Neural cell (in vitro differentiated cells): ENCODE measurements at regions not wholly inside any gene's neighbourhood (a gene's known extent, or its start where the extent isn't known, plus 50 kb on each side); places are given as distances from the start of the nearest gene placed in this dataset.

ENCODE experiments used
- H2AFZ ChIP-seq: fragments of 200-600, 300-800 bp; sonication (generic), shearing (Covaris generic); 2 replicates; pipeline ENCODE4 v1.6.0; 2014; ENCODE audit warnings: low read depth, mild to moderate bottlenecking, antibody characterized with exemption, low read length, moderate library complexity
- H3F3A ChIP-seq: fragments of 200-600 bp; shearing (Covaris generic); 2 replicates; pipeline ENCODE4 v1.6.1; 2016; ENCODE audit warnings: mild to moderate bottlenecking, moderate library complexity, mixed read lengths, antibody characterized with exemption, low read length; ENCODE audit not compliant: insufficient read depth, poor library complexity, severe bottlenecking
- H3K27ac ChIP-seq: fragments of 200-600, 300-800 bp; sonication (generic), shearing (Covaris generic); 2 replicates; pipeline ENCODE4 v1.5.1; 2014; ENCODE audit warnings: mild to moderate bottlenecking, low read length, moderate library complexity
- H3K27me3 ChIP-seq: fragments of 300-800, 200-600 bp; sonication (generic), shearing (Covaris generic); 2 replicates; pipeline ENCODE4 v1.6.0; 2014; ENCODE audit warnings: mild to moderate bottlenecking, low read depth, low read length, moderate library complexity; ENCODE audit not compliant: insufficient read depth
- H3K36me3 ChIP-seq: fragments of 300-800, 200-600 bp; sonication (generic), shearing (Covaris generic); 2 replicates; pipeline ENCODE4 v1.5.1; 2014; ENCODE audit warnings: mild to moderate bottlenecking, antibody characterized with exemption, low read length, moderate library complexity; ENCODE audit not compliant: insufficient read depth
- H3K4me2 ChIP-seq: fragments of 300-800, 200-600 bp; sonication (generic), shearing (Covaris generic); 2 replicates; pipeline ENCODE4 v1.6.0; 2014; ENCODE audit warnings: mild to moderate bottlenecking, low read length
- H3K4me3 ChIP-seq: fragments of 300-800, 200-600 bp; sonication (generic), shearing (Covaris generic); 2 replicates; pipeline ENCODE4 v1.5.1; 2014; ENCODE audit warnings: mild to moderate bottlenecking, low read length, moderate library complexity
- H3K79me2 ChIP-seq: fragments of 200-600 bp; shearing (Covaris generic); replicated peaks from 2 replicates; pipeline ENCODE4 v1.6.0; 2014; ENCODE audit warnings: mild to moderate bottlenecking, low read length, moderate library complexity; ENCODE audit not compliant: insufficient read depth
- H3K9ac ChIP-seq: fragments of 300-800, 200-600 bp; sonication (generic), shearing (Covaris generic); 2 replicates; pipeline ENCODE4 v1.6.1; 2016; ENCODE audit warnings: mild to moderate bottlenecking, low read length, mixed read lengths
- H3K9me2 ChIP-seq: fragments of 200-600 bp; shearing (Covaris generic); 2 replicates; pipeline ENCODE4 v1.6.1; 2016; ENCODE audit warnings: mild to moderate bottlenecking, low read length, mixed read lengths; ENCODE audit not compliant: insufficient read depth
- H3K9me3 ChIP-seq: fragments of 200-600, 300-800 bp; sonication (generic), shearing (Covaris generic); 2 replicates; pipeline ENCODE4 v1.6.1; 2016; ENCODE audit warnings: mild to moderate bottlenecking, mixed run types, low read length, moderate library complexity, mixed read lengths
- H4K20me1 ChIP-seq: fragments of 200-600 bp; shearing (Covaris generic); 2 replicates; pipeline ENCODE4 v1.6.1; 2016; ENCODE audit warnings: mild to moderate bottlenecking, mixed run types; ENCODE audit not compliant: insufficient read depth
- EP300 ChIP-seq: fragments of 450-650 bp; conservative IDR thresholded peaks from 2 replicates; pipeline ENCODE4 v1.6.1; 2014; ENCODE audit warnings: antibody characterized with exemption, mild to moderate bottlenecking, moderate library complexity; ENCODE audit not compliant: poor library complexity, severe bottlenecking
- EZH2 ChIP-seq: fragments of 200-600, 300-800 bp; shearing (Covaris generic), sonication (generic); IDR thresholded peaks from 2 replicates; pipeline ENCODE4 v1.6.1; 2014; ENCODE audit warnings: antibody characterized with exemption, low read length, borderline replicate concordance, mild to moderate bottlenecking; ENCODE audit not compliant: insufficient read depth, poor library complexity, severe bottlenecking
- MXI1 ChIP-seq: fragments of 450-650 bp; conservative IDR thresholded peaks from 2 replicates; pipeline ENCODE4 v1.6.1; 2014; ENCODE audit warnings: antibody characterized with exemption, mild to moderate bottlenecking; ENCODE audit not compliant: poor library complexity, severe bottlenecking
- POLR2AphosphoS5 ChIP-seq: IDR thresholded peaks from 2 replicates; pipeline ENCODE4 v1.6.1; 2012
- RAD21 ChIP-seq: fragments of 450-650 bp; conservative IDR thresholded peaks from 2 replicates; pipeline ENCODE4 v1.6.1; 2014; ENCODE audit warnings: antibody characterized with exemption, mild to moderate bottlenecking, moderate library complexity
- SMC3 ChIP-seq: fragments of 450-650 bp; conservative IDR thresholded peaks from 2 replicates; pipeline ENCODE4 v1.6.1; 2014; ENCODE audit warnings: antibody characterized with exemption, mild to moderate bottlenecking, moderate library complexity; ENCODE audit not compliant: poor library complexity
- TAF1 ChIP-seq: IDR thresholded peaks from 2 replicates; pipeline ENCODE4 v1.6.1; 2012; ENCODE audit warnings: low read depth
- TF ChIP-seq, protein P1 (sequence below): IDR thresholded peaks from 2 replicates; pipeline ENCODE4 v1.6.1; 2012; ENCODE audit warnings: borderline replicate concordance
- TF ChIP-seq, protein P2 (sequence below): fragments of 450-650 bp; IDR thresholded peaks from 2 replicates; pipeline ENCODE4 v1.5.1; 2014; ENCODE audit warnings: antibody characterized with exemption, mild to moderate bottlenecking, moderate library complexity; ENCODE audit not compliant: poor library complexity, severe bottlenecking

DNA sequence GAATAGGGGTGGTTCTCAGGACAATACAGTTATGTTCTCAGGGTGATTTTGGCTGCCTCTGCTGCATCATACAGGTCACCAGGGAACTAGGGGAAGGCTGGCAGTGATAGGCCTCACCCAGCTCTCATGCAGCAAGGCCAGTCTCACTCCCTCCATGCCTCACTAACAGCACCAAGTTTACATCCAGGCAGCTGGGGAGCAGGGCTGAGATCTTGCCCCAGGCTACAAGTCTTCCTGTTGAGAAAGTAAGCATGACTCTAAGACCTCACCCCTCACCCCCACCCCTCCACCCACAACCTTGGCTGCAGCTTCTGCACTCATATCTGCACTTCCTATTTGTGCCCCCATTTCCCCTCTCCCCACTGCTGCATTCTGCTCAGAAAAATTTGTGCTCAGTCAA is 481.2 kb downstream of the ACTL7B start:
- TF ChIP-seq, protein P1, sequence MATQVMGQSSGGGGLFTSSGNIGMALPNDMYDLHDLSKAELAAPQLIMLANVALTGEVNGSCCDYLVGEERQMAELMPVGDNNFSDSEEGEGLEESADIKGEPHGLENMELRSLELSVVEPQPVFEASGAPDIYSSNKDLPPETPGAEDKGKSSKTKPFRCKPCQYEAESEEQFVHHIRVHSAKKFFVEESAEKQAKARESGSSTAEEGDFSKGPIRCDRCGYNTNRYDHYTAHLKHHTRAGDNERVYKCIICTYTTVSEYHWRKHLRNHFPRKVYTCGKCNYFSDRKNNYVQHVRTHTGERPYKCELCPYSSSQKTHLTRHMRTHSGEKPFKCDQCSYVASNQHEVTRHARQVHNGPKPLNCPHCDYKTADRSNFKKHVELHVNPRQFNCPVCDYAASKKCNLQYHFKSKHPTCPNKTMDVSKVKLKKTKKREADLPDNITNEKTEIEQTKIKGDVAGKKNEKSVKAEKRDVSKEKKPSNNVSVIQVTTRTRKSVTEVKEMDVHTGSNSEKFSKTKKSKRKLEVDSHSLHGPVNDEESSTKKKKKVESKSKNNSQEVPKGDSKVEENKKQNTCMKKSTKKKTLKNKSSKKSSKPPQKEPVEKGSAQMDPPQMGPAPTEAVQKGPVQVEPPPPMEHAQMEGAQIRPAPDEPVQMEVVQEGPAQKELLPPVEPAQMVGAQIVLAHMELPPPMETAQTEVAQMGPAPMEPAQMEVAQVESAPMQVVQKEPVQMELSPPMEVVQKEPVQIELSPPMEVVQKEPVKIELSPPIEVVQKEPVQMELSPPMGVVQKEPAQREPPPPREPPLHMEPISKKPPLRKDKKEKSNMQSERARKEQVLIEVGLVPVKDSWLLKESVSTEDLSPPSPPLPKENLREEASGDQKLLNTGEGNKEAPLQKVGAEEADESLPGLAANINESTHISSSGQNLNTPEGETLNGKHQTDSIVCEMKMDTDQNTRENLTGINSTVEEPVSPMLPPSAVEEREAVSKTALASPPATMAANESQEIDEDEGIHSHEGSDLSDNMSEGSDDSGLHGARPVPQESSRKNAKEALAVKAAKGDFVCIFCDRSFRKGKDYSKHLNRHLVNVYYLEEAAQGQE = no peak
- TF ChIP-seq SMC3 (no peak), POLR2AphosphoS5 (no peak), MXI1 (no peak), EZH2 (no peak), TAF1 (no peak), EP300 (no peak), RAD21 (no peak)
- TF ChIP-seq, protein P2, sequence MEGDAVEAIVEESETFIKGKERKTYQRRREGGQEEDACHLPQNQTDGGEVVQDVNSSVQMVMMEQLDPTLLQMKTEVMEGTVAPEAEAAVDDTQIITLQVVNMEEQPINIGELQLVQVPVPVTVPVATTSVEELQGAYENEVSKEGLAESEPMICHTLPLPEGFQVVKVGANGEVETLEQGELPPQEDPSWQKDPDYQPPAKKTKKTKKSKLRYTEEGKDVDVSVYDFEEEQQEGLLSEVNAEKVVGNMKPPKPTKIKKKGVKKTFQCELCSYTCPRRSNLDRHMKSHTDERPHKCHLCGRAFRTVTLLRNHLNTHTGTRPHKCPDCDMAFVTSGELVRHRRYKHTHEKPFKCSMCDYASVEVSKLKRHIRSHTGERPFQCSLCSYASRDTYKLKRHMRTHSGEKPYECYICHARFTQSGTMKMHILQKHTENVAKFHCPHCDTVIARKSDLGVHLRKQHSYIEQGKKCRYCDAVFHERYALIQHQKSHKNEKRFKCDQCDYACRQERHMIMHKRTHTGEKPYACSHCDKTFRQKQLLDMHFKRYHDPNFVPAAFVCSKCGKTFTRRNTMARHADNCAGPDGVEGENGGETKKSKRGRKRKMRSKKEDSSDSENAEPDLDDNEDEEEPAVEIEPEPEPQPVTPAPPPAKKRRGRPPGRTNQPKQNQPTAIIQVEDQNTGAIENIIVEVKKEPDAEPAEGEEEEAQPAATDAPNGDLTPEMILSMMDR = no peak
- no peaks in the 10 kb centered on the region for H3K9me2 ChIP-seq
- no peak overlapping the region for H3K27ac ChIP-seq
- no peak overlapping the region for H2AFZ ChIP-seq
- H3K9ac ChIP-seq = no peak overlapping the region
- no peaks in the 10 kb centered on the region for H3K79me2 ChIP-seq
- H4K20me1 ChIP-seq = no peaks in the 10 kb centered on the region
- no peaks in the 10 kb centered on the region for H3K36me3 ChIP-seq
- no peaks in the 10 kb centered on the region for H3K27me3 ChIP-seq
- H3K4me2 ChIP-seq = no peak overlapping the region
- no peaks in the 10 kb centered on the region for H3K9me3 ChIP-seq
- H3K4me3 ChIP-seq = no peak overlapping the region
- no peaks in the 10 kb centered on the region for H3F3A ChIP-seq

DNA sequence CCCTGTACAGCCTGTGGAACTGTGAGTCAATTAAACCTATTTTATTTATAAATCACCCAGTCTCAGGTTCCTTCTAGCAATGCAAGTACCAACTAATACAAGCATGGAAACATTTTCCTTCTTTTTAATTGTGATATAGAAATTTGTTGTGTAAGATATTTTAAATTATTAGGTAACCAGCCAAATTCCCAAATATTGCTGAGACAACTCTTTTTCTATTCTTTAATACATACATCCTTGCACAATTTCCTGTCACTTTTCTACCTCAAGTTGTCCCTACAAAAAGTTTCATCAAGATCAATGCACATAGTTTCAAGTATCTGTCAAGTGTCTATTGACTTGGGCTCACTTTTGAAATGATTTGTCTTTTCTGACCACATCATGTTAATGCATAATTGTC is 488.6 kb downstream of the ACTL7B start:
- H3K9me3 ChIP-seq = no peaks in the 10 kb centered on the region
- H3K27me3 ChIP-seq = no peaks in the 10 kb centered on the region
- no peak overlapping the region for H3K27ac ChIP-seq
- H3K36me3 ChIP-seq = no peaks in the 10 kb centered on the region
- TF ChIP-seq EZH2 (no peak), SMC3 (no peak), TAF1 (no peak), MXI1 (no peak), POLR2AphosphoS5 (no peak), RAD21 (no peak), EP300 (no peak)
- TF ChIP-seq, protein P1 = no peak
- TF ChIP-seq, protein P2 = no peak
- H3F3A ChIP-seq = no peaks in the 10 kb centered on the region
- H3K4me2 ChIP-seq = no peak overlapping the region
- no peak overlapping the region for H3K4me3 ChIP-seq
- H4K20me1 ChIP-seq = no peaks in the 10 kb centered on the region
- H3K79me2 ChIP-seq = no peaks in the 10 kb centered on the region
- H2AFZ ChIP-seq = no peak overlapping the region
- no peaks in the 10 kb centered on the region for H3K9me2 ChIP-seq
- no peak overlapping the region for H3K9ac ChIP-seq
